Liver (tissue), 8 donors: ENCODE measurements at regions not wholly inside any gene's neighbourhood (a gene's known extent, or its start where the extent isn't known, plus 50 kb on each side); places are given as distances from the start of the nearest gene placed in this dataset.

Experiments used
- DNase-seq: peaks from one replicate; pipeline ENCODE4 v3.0.0-alpha.2; 2017; ENCODE audit warnings: low spot score
- H3K27ac ChIP-seq, 2 donors: one replicate each; pipeline ENCODE4 v1.7.0; 2013; ENCODE audit warnings: inconsistent platforms in 2 of 2, low read length in 2 of 2, control low read depth in 1 of 2, low read depth in 1 of 2, mild to moderate bottlenecking in 1 of 2
- H3K27me3 ChIP-seq, 4 donors: one replicate each; pipeline versions ENCODE4 v1.6.1 to v1.7.0; 2013; ENCODE audit warnings: low read length in 3 of 4, inconsistent platforms in 1 of 4, mild to moderate bottlenecking in 1 of 4, moderate library complexity in 1 of 4; ENCODE audit not compliant: control insufficient read depth in 4 of 4, insufficient read depth in 4 of 4
- H3K36me3 ChIP-seq, 4 donors: one replicate each; pipeline versions ENCODE4 v1.6.1 to v1.7.0; 2013; ENCODE audit warnings: low read length in 3 of 4, mild to moderate bottlenecking in 3 of 4, low read depth in 1 of 4, moderate library complexity in 1 of 4; ENCODE audit not compliant: control insufficient read depth in 4 of 4, insufficient read depth in 3 of 4
- H3K4me1 ChIP-seq, 4 donors: one replicate each; pipeline versions ENCODE4 v1.6.1 to v1.7.0; 2013; ENCODE audit warnings: low read length in 3 of 4, mild to moderate bottlenecking in 3 of 4, moderate library complexity in 1 of 4; ENCODE audit not compliant: control insufficient read depth in 4 of 4, insufficient read depth in 4 of 4
- H3K4me3 ChIP-seq, 3 donors: one replicate each; pipeline versions ENCODE4 v1.6.1 to v1.7.0; 2013; ENCODE audit warnings: low read length in 3 of 3, control low read depth in 1 of 3, low read depth in 1 of 3, mild to moderate bottlenecking in 1 of 3
- H3K9ac ChIP-seq, 2 donors: one replicate each; pipeline ENCODE4 v1.7.0; 2013; ENCODE audit warnings: low read length in 2 of 2, mild to moderate bottlenecking in 2 of 2, moderate library complexity in 2 of 2, control low read depth in 1 of 2, low read depth in 1 of 2
- H3K9me3 ChIP-seq, 4 donors: one replicate each; pipeline versions ENCODE4 v1.6.1 to v1.7.0; 2013; ENCODE audit warnings: low read length in 3 of 4; ENCODE audit not compliant: control insufficient read depth in 4 of 4
- ATF3 ChIP-seq: IDR thresholded peaks from 2 replicates; pipeline ENCODE4 v1.6.1; 2016; ENCODE audit warnings: antibody characterized with exemption
- CTCF ChIP-seq: fragments of 150-350 bp; IDR thresholded peaks from 2 replicates; pipeline ENCODE4 v1.5.1; 2017; ENCODE audit warnings: improper control_type of control experiment, low read depth, low read length; ENCODE audit not compliant: missing input control
- EGR1 ChIP-seq, 2 donors: IDR thresholded peaks; 2 replicates each; pipeline ENCODE4 v1.6.1; 2016 to 2018; ENCODE audit warnings: antibody characterized with exemption in 2 of 2, low read depth in 2 of 2
- FOXA1 ChIP-seq: IDR thresholded peaks from 2 replicates; pipeline ENCODE4 v1.6.1; 2016; ENCODE audit warnings: antibody characterized with exemption
- FOXA2 ChIP-seq: IDR thresholded peaks from 2 replicates; pipeline ENCODE4 v1.6.1; 2016; ENCODE audit warnings: antibody characterized with exemption
- GABPA ChIP-seq, 2 donors: IDR thresholded peaks in 1 of 2; conservative IDR thresholded peaks in 1 of 2; 2 replicates each; pipeline ENCODE4 v1.6.1; 2016; ENCODE audit warnings: antibody characterized with exemption in 2 of 2, mild to moderate bottlenecking in 1 of 2, moderate library complexity in 1 of 2
- HNF4A ChIP-seq, 2 donors: conservative IDR thresholded peaks; 2 replicates each; pipeline ENCODE4 v1.6.1; 2016; ENCODE audit warnings: antibody characterized with exemption in 2 of 2, mild to moderate bottlenecking in 2 of 2
- HNF4G ChIP-seq: IDR thresholded peaks from 2 replicates; pipeline ENCODE4 v1.6.1; 2016; ENCODE audit warnings: antibody characterized with exemption
- JUND ChIP-seq, 2 donors: IDR thresholded peaks; 2 replicates each; pipeline ENCODE4 v1.6.1; 2016; ENCODE audit warnings: antibody characterized with exemption in 2 of 2
- MAX ChIP-seq: IDR thresholded peaks from 2 replicates; pipeline ENCODE4 v1.6.1; 2016; ENCODE audit warnings: antibody characterized with exemption
- NR2F2 ChIP-seq: IDR thresholded peaks from 2 replicates; pipeline ENCODE4 v1.6.1; 2016; ENCODE audit warnings: antibody characterized with exemption
- RAD21 ChIP-seq, 2 donors: IDR thresholded peaks; 2 replicates each; pipeline ENCODE4 v1.6.1; 2016; ENCODE audit warnings: antibody characterized with exemption in 2 of 2, mild to moderate bottlenecking in 2 of 2
- REST ChIP-seq: IDR thresholded peaks from 2 replicates; pipeline ENCODE4 v1.6.1; 2016; ENCODE audit warnings: antibody characterized with exemption, mild to moderate bottlenecking
- RXRA ChIP-seq, 2 donors: IDR thresholded peaks; 2 replicates each; pipeline ENCODE4 v1.6.1; 2017 to 2018; ENCODE audit warnings: antibody characterized with exemption in 2 of 2, mild to moderate bottlenecking in 1 of 2
- SP1 ChIP-seq: IDR thresholded peaks from 2 replicates; pipeline ENCODE4 v1.6.1; 2018; ENCODE audit warnings: antibody characterized with exemption, mild to moderate bottlenecking
- TAF1 ChIP-seq: conservative IDR thresholded peaks from 2 replicates; pipeline ENCODE4 v1.6.1; 2016; ENCODE audit warnings: antibody characterized with exemption, mild to moderate bottlenecking
- YY1 ChIP-seq: IDR thresholded peaks from 2 replicates; pipeline ENCODE4 v1.6.1; 2016; ENCODE audit warnings: antibody characterized with exemption, mild to moderate bottlenecking
- ZBTB33 ChIP-seq: IDR thresholded peaks from 2 replicates; pipeline ENCODE4 v1.6.1; 2016; ENCODE audit warnings: antibody characterized with exemption
- WGBS: extraction: QIAGEN DNeasy Blood & Tissue Kit; methylation state at CpG from one replicate; pipeline ENCODE4 v1.1.7; 2013; 5-methylcytosine and 5-hydroxymethylcytosine counted together
- donor health status: healthy.
- donor health status: healthy.
- donor health status: healthy.
- donor health status: healthy.
- donor health status: healthy.

GRCh38 chr14:97013878-97014277, 216.7 kb downstream of the VRK1 start:
- WGBS, result 92% methylated on average over 7 of the region's 7 CpGs
- Histone ChIP-seq H3K36me3 (no peaks in the 10 kb centered on the region), H3K9ac (no peak overlapping the region), H3K27ac (no peak overlapping the region), H3K4me1 (no peaks in the 10 kb centered on the region), H3K27me3 (peaks cover 0 to 5% (median 2%) of the 10 kb centered on the region in 4 donors), H3K9me3 (no peaks in the 10 kb centered on the region), H3K4me3 (no peak overlapping the region)
- TF ChIP-seq RXRA (IDR thresholded peaks at IDR 0.05), result no peak
- TF ChIP-seq GABPA (IDR thresholded peaks at IDR 0.05 in 1 of 2, conservative IDR thresholded peaks at IDR 0.05 in 1 of 2), result no peak
- no peak for TF ChIP-seq MAX
- TF ChIP-seq YY1, result no peak
- TF ChIP-seq REST, result no peak
- no peak for TF ChIP-seq CTCF
- no peak for TF ChIP-seq EGR1 (IDR thresholded peaks at IDR 0.05; ENCODE audit: low read depth in 2 of 2)
- no peak for TF ChIP-seq HNF4G
- TF ChIP-seq TAF1, result no peak
- TF ChIP-seq SP1, result no peak
- TF ChIP-seq RAD21 (IDR thresholded peaks at IDR 0.05), result no peak
- DNase-seq, result no peak

GRCh38 chr14:97021001-97021400, 223.8 kb downstream of the VRK1 start:
- 63% methylated on average over 4 of the region's 4 CpGs for WGBS
- TF ChIP-seq ZBTB33 (no peak), RAD21 (IDR thresholded peaks at IDR 0.05) (no peak), EGR1 (IDR thresholded peaks at IDR 0.05; ENCODE audit: low read depth in 2 of 2) (no peak), HNF4A (conservative IDR thresholded peaks at IDR 0.05) (no peak), SP1 (no peak), FOXA1 (no peak), CTCF (no peak), GABPA (IDR thresholded peaks at IDR 0.05 in 1 of 2, conservative IDR thresholded peaks at IDR 0.05 in 1 of 2) (no peak), ATF3 (no peak), HNF4G (no peak), FOXA2 (no peak), MAX (no peak), RXRA (IDR thresholded peaks at IDR 0.05) (no peak), TAF1 (no peak), NR2F2 (no peak), JUND (IDR thresholded peaks at IDR 0.05) (no peak), REST (no peak), YY1 (no peak)
- peaks cover 0 to 5% (median 2%) of the 10 kb centered on the region in 4 donors for H3K27me3 ChIP-seq
- no peak overlapping the region for H3K27ac ChIP-seq
- H3K36me3 ChIP-seq, result no peaks in the 10 kb centered on the region
- DNase-seq, result no peak
- H3K4me3 ChIP-seq, result no peak overlapping the region
- no peak overlapping the region for H3K9ac ChIP-seq
- no peaks in the 10 kb centered on the region for H3K9me3 ChIP-seq
- H3K4me1 ChIP-seq, result no peaks in the 10 kb centered on the region
